Hepatocyte (in vitro differentiated cells): ENCODE measurements at regions not wholly inside any gene's neighbourhood (a gene's known extent, or its start where the extent isn't known, plus 50 kb on each side); places are given as distances from the start of the nearest gene placed in this dataset.

ENCODE experiments used
- EZH2phosphoT487 ChIP-seq: fragments of 200-600 bp; sonication (generic); IDR thresholded peaks from one replicate; pipeline ENCODE4 v1.6.1; 2018; ENCODE audit warnings: antibody characterized with exemption, mild to moderate bottlenecking, low read depth, moderate library complexity; ENCODE audit not compliant: unreplicated experiment, severe bottlenecking
- TF ChIP-seq, protein P1 (sequence below): fragments of 200-600 bp; sonication (generic); IDR thresholded peaks from 2 replicates; pipeline ENCODE4 v1.5.1; 2016; ENCODE audit warnings: antibody characterized with exemption, mild to moderate bottlenecking; ENCODE audit not compliant: poor library complexity

- TF ChIP-seq, protein P1, sequence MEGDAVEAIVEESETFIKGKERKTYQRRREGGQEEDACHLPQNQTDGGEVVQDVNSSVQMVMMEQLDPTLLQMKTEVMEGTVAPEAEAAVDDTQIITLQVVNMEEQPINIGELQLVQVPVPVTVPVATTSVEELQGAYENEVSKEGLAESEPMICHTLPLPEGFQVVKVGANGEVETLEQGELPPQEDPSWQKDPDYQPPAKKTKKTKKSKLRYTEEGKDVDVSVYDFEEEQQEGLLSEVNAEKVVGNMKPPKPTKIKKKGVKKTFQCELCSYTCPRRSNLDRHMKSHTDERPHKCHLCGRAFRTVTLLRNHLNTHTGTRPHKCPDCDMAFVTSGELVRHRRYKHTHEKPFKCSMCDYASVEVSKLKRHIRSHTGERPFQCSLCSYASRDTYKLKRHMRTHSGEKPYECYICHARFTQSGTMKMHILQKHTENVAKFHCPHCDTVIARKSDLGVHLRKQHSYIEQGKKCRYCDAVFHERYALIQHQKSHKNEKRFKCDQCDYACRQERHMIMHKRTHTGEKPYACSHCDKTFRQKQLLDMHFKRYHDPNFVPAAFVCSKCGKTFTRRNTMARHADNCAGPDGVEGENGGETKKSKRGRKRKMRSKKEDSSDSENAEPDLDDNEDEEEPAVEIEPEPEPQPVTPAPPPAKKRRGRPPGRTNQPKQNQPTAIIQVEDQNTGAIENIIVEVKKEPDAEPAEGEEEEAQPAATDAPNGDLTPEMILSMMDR = no peak
- TF ChIP-seq EZH2phosphoT487 = no peak
These were observed 91.7 kb upstream of the GRAMD1B start for GRCh38 chr11:123338266-123338800.
